ENCODE measurements at regions not wholly inside any gene's neighbourhood (a gene's known extent, or its start where the extent isn't known, plus 50 kb on each side); places are given as distances from the start of the nearest gene placed in this dataset.

DNA sequence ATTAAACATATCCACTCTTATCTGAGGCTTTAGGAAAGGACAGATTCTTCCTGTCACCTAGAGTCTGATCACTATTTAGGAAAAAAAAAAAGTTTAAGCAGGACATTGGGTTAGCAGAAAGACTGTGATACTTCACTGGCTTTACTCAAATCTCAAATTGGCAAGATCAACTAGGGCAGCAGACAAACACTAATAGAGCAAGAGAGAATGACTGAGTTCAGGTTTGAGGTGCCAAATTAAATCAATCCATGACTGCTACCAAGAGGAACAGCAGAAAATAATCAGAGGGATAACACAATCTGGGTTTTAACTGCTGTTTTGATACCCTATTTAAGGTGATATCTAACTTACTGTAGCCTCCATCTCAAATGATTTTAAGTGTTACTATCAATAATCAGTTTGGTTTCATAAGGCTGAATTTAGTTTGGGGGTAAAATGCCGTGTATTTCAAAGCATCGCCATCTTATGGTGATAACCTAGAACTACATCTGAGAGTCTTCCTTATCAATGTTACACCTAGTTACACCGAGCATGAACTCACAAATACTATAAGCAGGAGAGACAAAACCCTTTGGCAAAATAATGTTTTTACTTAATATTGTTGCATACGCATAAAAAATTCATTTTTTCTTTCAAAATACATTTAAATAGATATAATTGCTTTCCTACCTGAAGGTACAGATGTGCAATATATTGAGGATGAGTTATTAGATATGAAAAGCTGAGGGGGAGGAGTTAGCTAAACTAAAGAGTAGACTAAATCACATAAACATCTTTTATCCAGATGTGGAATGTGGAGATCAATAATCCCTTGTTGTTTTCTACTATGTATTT lies 286.4 kb upstream of the CDH12 start:
- H3K36me3 ChIP-seq (ENCODE audit: control insufficient read depth, low read length): no peaks in the 10 kb centered on the region
- no peak overlapping the region for H3K4me3 ChIP-seq (ENCODE audit: low read length)
- TF ChIP-seq EZH2phosphoT487 (IDR thresholded peaks at IDR 0.05; ENCODE audit: borderline replicate concordance, low read length) (no peak), CTCF (IDR thresholded peaks at IDR 0.05; ENCODE audit: low read depth, low read length, poor library complexity, severe bottlenecking) (peak; percentile 58)
- H4K20me1 ChIP-seq (ENCODE audit: control insufficient read depth, insufficient read depth, low read depth, low read length): no peaks in the 10 kb centered on the region
- no peaks in the 10 kb centered on the region for H3K4me1 ChIP-seq (ENCODE audit: control insufficient read depth, low read length)
- H3K4me2 ChIP-seq (ENCODE audit: low read length): no peak overlapping the region
- no peaks in the 10 kb centered on the region for H3K9me2 ChIP-seq (replicated peaks; ENCODE audit: control insufficient read depth, low read length)
- H3K27me3 ChIP-seq (ENCODE audit: control insufficient read depth, low read length): no peaks in the 10 kb centered on the region
- H3F3A ChIP-seq (ENCODE audit: control insufficient read depth, insufficient read depth): no peaks in the 10 kb centered on the region
- no peaks in the 10 kb centered on the region for H3K9me3 ChIP-seq (ENCODE audit: control insufficient read depth, insufficient read depth, low read length)
- H3K27ac ChIP-seq (ENCODE audit: low read depth, low read length): no peak overlapping the region
- no peaks in the 10 kb centered on the region for H3K79me2 ChIP-seq (ENCODE audit: control insufficient read depth, low read length)

- Histone ChIP-seq H3K4me1 (ENCODE audit: control insufficient read depth, low read length) (no peaks in the 10 kb centered on the region), H3K36me3 (ENCODE audit: control insufficient read depth, low read length) (no peaks in the 10 kb centered on the region), H3K4me2 (ENCODE audit: low read length) (no peak overlapping the region), H3K27ac (ENCODE audit: low read depth, low read length) (no peak overlapping the region), H3K79me2 (ENCODE audit: control insufficient read depth, low read length) (no peaks in the 10 kb centered on the region), H3F3A (ENCODE audit: control insufficient read depth, insufficient read depth) (no peaks in the 10 kb centered on the region), H3K9me2 (replicated peaks; ENCODE audit: control insufficient read depth, low read length) (no peaks in the 10 kb centered on the region), H4K20me1 (ENCODE audit: control insufficient read depth, insufficient read depth, low read depth, low read length) (no peaks in the 10 kb centered on the region), H3K4me3 (ENCODE audit: low read length) (no peak overlapping the region), H3K9me3 (ENCODE audit: control insufficient read depth, insufficient read depth, low read length) (no peaks in the 10 kb centered on the region; the same call in 1 of the 2 replicates), H3K27me3 (ENCODE audit: control insufficient read depth, low read length) (no peaks in the 10 kb centered on the region)
- TF ChIP-seq EZH2phosphoT487 (IDR thresholded peaks at IDR 0.05; ENCODE audit: borderline replicate concordance, low read length) (no peak), CTCF (IDR thresholded peaks at IDR 0.05; ENCODE audit: low read depth, low read length, poor library complexity, severe bottlenecking) (no peak)
Observed at GRCh38 chr5:23136958-23137357, 283.8 kb upstream of the CDH12 start.

- TF ChIP-seq CTCF (IDR thresholded peaks at IDR 0.05; ENCODE audit: low read depth, low read length, poor library complexity, severe bottlenecking) (no peak), EZH2phosphoT487 (IDR thresholded peaks at IDR 0.05; ENCODE audit: borderline replicate concordance, low read length) (no peak)
- Histone ChIP-seq H3K9me3 (ENCODE audit: control insufficient read depth, insufficient read depth, low read length) (no peaks in the 10 kb centered on the region; the same call in 1 of the 2 replicates), H3K27me3 (ENCODE audit: control insufficient read depth, low read length) (no peaks in the 10 kb centered on the region), H3K9me2 (replicated peaks; ENCODE audit: control insufficient read depth, low read length) (no peaks in the 10 kb centered on the region), H3K79me2 (ENCODE audit: control insufficient read depth, low read length) (no peaks in the 10 kb centered on the region), H3K4me3 (ENCODE audit: low read length) (no peak overlapping the region), H3K27ac (ENCODE audit: low read depth, low read length) (no peak overlapping the region), H3K4me1 (ENCODE audit: control insufficient read depth, low read length) (no peaks in the 10 kb centered on the region), H4K20me1 (ENCODE audit: control insufficient read depth, insufficient read depth, low read depth, low read length) (no peaks in the 10 kb centered on the region), H3F3A (ENCODE audit: control insufficient read depth, insufficient read depth) (no peaks in the 10 kb centered on the region), H3K4me2 (ENCODE audit: low read length) (no peak overlapping the region), H3K36me3 (ENCODE audit: control insufficient read depth, low read length) (no peaks in the 10 kb centered on the region)
Observed at GRCh38 chr5:23132231-23132630, 279.1 kb upstream of the CDH12 start.

Data from DOHH2 (cell line).